H1 (cell line): ENCODE measurements at regions not wholly inside any gene's neighbourhood (a gene's known extent, or its start where the extent isn't known, plus 50 kb on each side); places are given as distances from the start of the nearest gene placed in this dataset.

Source experiments
- CTCF ChIA-PET: fragments of 300-600 bp; sonication (Branson Sonifier 250); formaldehyde crosslinking; loops from one replicate; lab custom pipeline; 2021; ENCODE audit not compliant: partially characterized antibody; lab: Charles Lee
- POLR2A ChIA-PET: fragments of 300-600 bp; sonication (Branson Sonifier 250); formaldehyde crosslinking; loops from one replicate; lab custom pipeline; 2021; ENCODE audit warnings: inconsistent platforms; ENCODE audit not compliant: partially characterized antibody; lab: Charles Lee
- DNase-seq, 2 experiments: peaks; one replicate each; pipeline versions ENCODE4 v3.0.0 to v3.0.0-alpha.2; 2010 to 2022; ENCODE audit warnings: low spot score in 2 of 2, low read depth in 1 of 2, mixed read lengths in 1 of 2
- FAIRE-seq: peaks from 2 replicates; lab custom pipeline; 2011; peaks lifted over from hg19 to GRCh38; lab: Jason Lieb, UNC
- H2AFZ ChIP-seq: 2 replicates; pipeline ENCODE4 v1.8.1; 2012; ENCODE audit warnings: low read length, inconsistent platforms
- H2AK5ac ChIP-seq: 2 replicates; pipeline ENCODE4 v1.6.1; 2013; ENCODE audit warnings: low read depth, low read length
- H2BK120ac ChIP-seq: replicated peaks from 2 replicates; pipeline ENCODE3; 2013; ENCODE audit warnings: low read depth, low read length, inconsistent platforms
- H2BK12ac ChIP-seq: 2 replicates; pipeline ENCODE4 v1.6.1; 2013; ENCODE audit warnings: low read depth, low read length
- H2BK15ac ChIP-seq: 2 replicates; pipeline ENCODE4 v1.6.1; 2013; ENCODE audit warnings: low read length
- H2BK20ac ChIP-seq: 2 replicates; pipeline ENCODE4 v1.6.1; 2013; ENCODE audit warnings: low read length
- H2BK5ac ChIP-seq: 2 replicates; pipeline ENCODE4 v1.6.1; 2013; ENCODE audit warnings: low read depth, low read length
- H3K14ac ChIP-seq: 2 replicates; pipeline ENCODE4 v1.6.1; 2013; ENCODE audit warnings: inconsistent platforms; ENCODE audit not compliant: insufficient read length
- H3K18ac ChIP-seq: 2 replicates; pipeline ENCODE4 v1.6.1; 2013; ENCODE audit warnings: low read length; ENCODE audit errors: extremely low read depth
- H3K23ac ChIP-seq: 2 replicates; pipeline ENCODE4 v1.6.1; 2013; ENCODE audit warnings: inconsistent platforms; ENCODE audit not compliant: insufficient read length
- H3K23me2 ChIP-seq: 2 replicates; pipeline ENCODE4 v1.6.1; 2013; ENCODE audit warnings: low read depth, low read length
- H3K27ac ChIP-seq: 2 replicates; pipeline ENCODE4 v1.6.1; 2011; ENCODE audit warnings: low read depth, low read length, inconsistent platforms
- H3K27me3 ChIP-seq, 4 experiments: replicated peaks in 1 of 4; 1 replicate in 1 of 4; 2 replicates in 3 of 4; pipeline versions ENCODE4 v1.6.1 to v1.8.1; 2011 to 2013; ENCODE audit warnings: low read length in 3 of 4, mild to moderate bottlenecking in 3 of 4, inconsistent platforms in 2 of 4, mixed read lengths in 2 of 4, moderate library complexity in 1 of 4; ENCODE audit not compliant: control insufficient read depth in 3 of 4, insufficient read depth in 3 of 4; ENCODE audit errors: extremely low read depth in 1 of 4
- H3K36me3 ChIP-seq, 4 experiments: 2 replicates each; pipeline versions ENCODE4 v1.6.1 to v1.8.1; 2011 to 2013; ENCODE audit warnings: mild to moderate bottlenecking in 4 of 4, low read length in 3 of 4, moderate library complexity in 2 of 4, control low read depth in 1 of 4, inconsistent platforms in 1 of 4; ENCODE audit not compliant: insufficient read depth in 4 of 4, control insufficient read depth in 2 of 4
- H3K4ac ChIP-seq: replicated peaks from 2 replicates; pipeline ENCODE3; 2013; ENCODE audit warnings: low read length, low read depth, mixed read lengths, inconsistent platforms; ENCODE audit not compliant: insufficient read length
- H3K4me1 ChIP-seq, 4 experiments: replicated peaks in 1 of 4; 1 replicate in 1 of 4; 2 replicates in 3 of 4; pipeline versions ENCODE4 v1.6.1 to v1.8.1; 2011 to 2013; ENCODE audit warnings: low read length in 3 of 4, inconsistent platforms in 2 of 4, mixed read lengths in 1 of 4; ENCODE audit not compliant: insufficient read depth in 4 of 4, control insufficient read depth in 3 of 4
- H3K4me2 ChIP-seq, 2 experiments: 2 replicates each; pipeline versions ENCODE4 v1.6.1 to v1.8.1; 2011 to 2013; ENCODE audit warnings: low read depth in 2 of 2, low read length in 2 of 2, control low read depth in 1 of 2, inconsistent platforms in 1 of 2, mild to moderate bottlenecking in 1 of 2; ENCODE audit not compliant: insufficient read depth in 1 of 2
- H3K4me3 ChIP-seq, 4 experiments: fragments of 200-600, 300-600 bp in 1 of 4; sonication (generic), shearing (Covaris generic), sonication (Bioruptor Twin) in 1 of 4; 2 replicates each; pipeline versions ENCODE4 v1.5.1 to v1.8.1; 2011 to 2016; ENCODE audit warnings: low read length in 4 of 4, low read depth in 3 of 4, control low read depth in 2 of 4, inconsistent platforms in 2 of 4, mild to moderate bottlenecking in 2 of 4, mixed read lengths in 1 of 4, moderate library complexity in 1 of 4; ENCODE audit not compliant: insufficient read depth in 2 of 4; ENCODE audit errors: extremely low read depth in 1 of 4
- H3K56ac ChIP-seq: replicated peaks from 2 replicates; pipeline ENCODE3; 2013; ENCODE audit warnings: low read depth, mild to moderate bottlenecking, mixed read lengths, low read length, inconsistent platforms; ENCODE audit not compliant: insufficient read length
- H3K79me1 ChIP-seq: 2 replicates; pipeline ENCODE4 v1.6.1; 2013; ENCODE audit warnings: low read depth, low read length, control low read depth
- H3K79me2 ChIP-seq, 2 experiments: 2 replicates each; pipeline versions ENCODE4 v1.6.1 to v1.8.1; 2012 to 2013; ENCODE audit warnings: low read length in 2 of 2, mild to moderate bottlenecking in 2 of 2, inconsistent platforms in 1 of 2; ENCODE audit not compliant: insufficient read depth in 2 of 2, control insufficient read depth in 1 of 2
- H3K9ac ChIP-seq, 4 experiments: replicated peaks in 1 of 4; 1 replicate in 1 of 4; 2 replicates in 3 of 4; pipeline versions ENCODE4 v1.6.1 to v1.8.1; 2011 to 2013; ENCODE audit warnings: low read depth in 3 of 4, low read length in 3 of 4, control low read depth in 2 of 4, mild to moderate bottlenecking in 2 of 4, moderate library complexity in 2 of 4, inconsistent platforms in 1 of 4; ENCODE audit errors: extremely low read depth in 1 of 4
- H3K9me3 ChIP-seq, 2 experiments: 2 replicates each; pipeline versions ENCODE4 v1.6.1 to v1.8.1; 2012 to 2013; ENCODE audit warnings: mild to moderate bottlenecking in 2 of 2, moderate library complexity in 2 of 2, control low read depth in 1 of 2, inconsistent platforms in 1 of 2, low read depth in 1 of 2, low read length in 1 of 2, mixed read lengths in 1 of 2; ENCODE audit not compliant: insufficient read depth in 2 of 2
- H4K20me1 ChIP-seq, 2 experiments: replicated peaks in 1 of 2; 2 replicates each; pipeline versions ENCODE3 to v1.8.1; 2011 to 2013; ENCODE audit warnings: inconsistent platforms in 2 of 2, low read length in 2 of 2, mild to moderate bottlenecking in 1 of 2; ENCODE audit not compliant: insufficient read depth in 2 of 2, control insufficient read depth in 1 of 2
- H4K5ac ChIP-seq: 2 replicates; pipeline ENCODE4 v1.6.1; 2013; ENCODE audit warnings: low read length, low read depth, mixed read lengths, inconsistent platforms; ENCODE audit not compliant: insufficient read length
- H4K8ac ChIP-seq: 2 replicates; pipeline ENCODE4 v1.8.0; 2013; ENCODE audit warnings: mild to moderate bottlenecking, moderate library complexity, low read length, inconsistent platforms; ENCODE audit not compliant: insufficient read depth; ENCODE audit errors: extremely low read depth
- H4K91ac ChIP-seq: replicated peaks from 2 replicates; pipeline ENCODE3; 2013; ENCODE audit warnings: low read length, mixed read lengths, inconsistent platforms; ENCODE audit not compliant: insufficient read length
- CBX5 ChIP-seq: fragments of 300-800, 300-1000 bp; sonication (generic); IDR thresholded peaks from 2 replicates; pipeline ENCODE4 v1.7.1; 2016; ENCODE audit warnings: antibody characterized with exemption, low read length, low read depth
- CREB1 ChIP-seq: IDR thresholded peaks from 2 replicates; pipeline ENCODE4 v1.6.1; 2012; ENCODE audit warnings: inconsistent platforms
- EP300 ChIP-seq, 2 experiments: IDR thresholded peaks; 1 replicate in 1 of 2; 2 replicates in 1 of 2; pipeline ENCODE4 v1.6.1; 2011 to 2012; ENCODE audit warnings: low read depth in 2 of 2, low read length in 2 of 2, mild to moderate bottlenecking in 2 of 2, borderline replicate concordance in 1 of 2, inconsistent platforms in 1 of 2, moderate library complexity in 1 of 2
- GTF2F1 ChIP-seq: IDR thresholded peaks from 2 replicates; pipeline ENCODE4 v1.6.1; 2012; ENCODE audit warnings: low read depth, low read length, improper control_type of control experiment, borderline replicate concordance
- POLR2A ChIP-seq, 2 experiments: IDR thresholded peaks; 1 replicate in 1 of 2; 2 replicates in 1 of 2; pipeline ENCODE4 v1.6.1; 2011; ENCODE audit warnings: low read depth in 2 of 2, low read length in 2 of 2, mild to moderate bottlenecking in 2 of 2; ENCODE audit errors: control extremely low read depth in 1 of 2
- RFX5 ChIP-seq: IDR thresholded peaks from 2 replicates; pipeline ENCODE4 v1.6.1; 2011; ENCODE audit warnings: low read depth, low read length, improper control_type of control experiment, borderline replicate concordance
- TEAD4 ChIP-seq: IDR thresholded peaks from 2 replicates; pipeline ENCODE4 v1.6.1; 2012; ENCODE audit warnings: low read depth, low read length, inconsistent platforms, mixed read lengths

GRCh38 chr6:113281014-113281413 is 576.1 kb upstream of the MARCKS start:
- Histone ChIP-seq H4K91ac (no peak overlapping the region), H3K14ac (no peak overlapping the region), H3K4me1 (peaks cover 0 to 7% (median 4%) of the 10 kb centered on the region in 4 experiments; a peak in 3 of 7 replicates), H3K36me3 (no peaks in the 10 kb centered on the region), H2AK5ac (no peak overlapping the region), H3K18ac (no peak overlapping the region), H3K27me3 (no peaks in the 10 kb centered on the region), H3K9ac (no peak overlapping the region), H4K20me1 (no peaks in the 10 kb centered on the region), H4K8ac (no peak overlapping the region), H2BK15ac (no peak overlapping the region), H3K9me3 (no peaks in the 10 kb centered on the region), H3K79me1 (no peaks in the 10 kb centered on the region), H2BK120ac (no peak overlapping the region), H3K4me2 (no peak overlapping the region), H2AFZ (no peak overlapping the region), H3K27ac (no peak overlapping the region), H3K56ac (no peak overlapping the region), H3K23me2 (no peaks in the 10 kb centered on the region), H3K4ac (no peak overlapping the region), H3K23ac (no peak overlapping the region), H2BK20ac (no peak overlapping the region), H2BK5ac (no peak overlapping the region), H3K79me2 (no peaks in the 10 kb centered on the region), H3K4me3 (no peak overlapping the region), H4K5ac (no peak overlapping the region), H2BK12ac (no peak overlapping the region)
- ChIA-PET POLR2A (no interaction called here), CTCF (no interaction called here)
- no peak for DNase-seq
- TF ChIP-seq POLR2A (IDR thresholded peaks at IDR 0.05; ENCODE audit: control extremely low read depth in 1 of 2, low read depth in 2 of 2, low read length in 2 of 2) (no peak), RFX5 (no peak), CREB1 (no peak), GTF2F1 (no peak), EP300 (IDR thresholded peaks at IDR 0.05; ENCODE audit: borderline replicate concordance in 1 of 2, low read depth in 2 of 2, low read length in 2 of 2) (no peak), TEAD4 (no peak), CBX5 (no peak)
- no peak for FAIRE-seq
